Chondrocyte (in vitro differentiated cells): ENCODE measurements at regions not wholly inside any gene's neighbourhood (a gene's known extent, or its start where the extent isn't known, plus 50 kb on each side); places are given as distances from the start of the nearest gene placed in this dataset.

Experiments
- DNase-seq: peaks from one replicate; pipeline ENCODE4 v3.0.0; 2021; ENCODE audit warnings: mixed read lengths, low spot score
- H3K27ac Mint-ChIP-seq: one replicate; pipeline ENCODE4 v1.8.0; 2021; ENCODE audit warnings: mild to moderate bottlenecking, moderate library complexity, mixed read lengths; ENCODE audit not compliant: unreplicated experiment
- H3K27me3 Mint-ChIP-seq: 2 replicates; pipeline ENCODE4 v1.8.0; 2021; ENCODE audit warnings: low read depth, mixed read lengths
- H3K36me3 Mint-ChIP-seq: 2 replicates; pipeline ENCODE4 v1.8.0; 2021; ENCODE audit warnings: low read depth, mixed read lengths
- H3K4me1 Mint-ChIP-seq: 2 replicates; pipeline ENCODE4 v1.8.0; 2021; ENCODE audit warnings: low read depth, mild to moderate bottlenecking, mixed read lengths
- H3K4me3 Mint-ChIP-seq: one replicate; pipeline ENCODE4 v1.8.0; 2021; ENCODE audit warnings: mild to moderate bottlenecking, moderate library complexity, mixed read lengths; ENCODE audit not compliant: unreplicated experiment
- H3K9me3 Mint-ChIP-seq: 2 replicates; pipeline ENCODE4 v1.8.0; 2021; ENCODE audit warnings: low read depth, mixed read lengths
- TF ChIP-seq, protein P1 (sequence below): fragments of 200-600 bp; sonication (generic); IDR thresholded peaks from 2 replicates; pipeline ENCODE4 v1.5.0; 2021; ENCODE audit warnings: antibody characterized with exemption, mild to moderate bottlenecking, moderate library complexity

DNA sequence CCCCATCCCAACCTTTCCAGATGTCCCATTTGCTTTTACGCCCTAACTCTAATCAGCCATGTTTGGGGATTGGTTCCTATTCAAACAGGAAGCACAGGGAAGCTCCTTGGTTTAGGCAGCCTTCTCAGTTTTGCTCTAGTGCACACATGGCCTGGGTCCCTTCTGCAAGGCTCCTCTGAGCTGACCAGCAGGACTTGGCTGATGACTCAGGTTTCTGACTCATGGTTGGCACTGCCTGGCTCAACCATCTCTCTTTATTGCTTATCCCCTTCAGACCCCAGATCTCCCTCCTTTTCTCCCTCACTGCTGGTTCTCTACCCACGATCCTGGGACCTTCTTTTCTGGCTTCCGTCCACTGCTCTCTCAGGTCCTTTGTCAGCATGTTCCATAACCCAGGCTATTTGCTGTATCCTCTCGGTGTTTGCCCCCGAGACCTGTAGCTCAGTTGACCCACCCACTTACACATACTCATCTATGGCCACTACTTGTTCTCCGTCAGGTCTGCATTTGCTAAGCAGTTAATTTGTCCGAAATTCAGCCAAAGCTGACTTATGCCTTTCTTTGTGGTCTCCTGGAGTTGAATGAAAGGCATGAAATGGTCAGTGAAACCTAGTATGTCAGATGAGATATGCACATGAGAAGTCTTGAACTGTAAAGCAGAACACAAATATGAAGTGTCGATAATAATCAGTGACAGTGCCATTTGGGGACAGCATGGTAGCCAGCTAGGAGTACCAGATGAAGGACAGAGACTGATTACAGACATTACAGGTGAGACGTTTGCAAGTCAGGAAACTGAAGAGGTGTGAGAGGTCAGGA is 323.5 kb upstream of the ROPN1 start:
- TF ChIP-seq, protein P1, sequence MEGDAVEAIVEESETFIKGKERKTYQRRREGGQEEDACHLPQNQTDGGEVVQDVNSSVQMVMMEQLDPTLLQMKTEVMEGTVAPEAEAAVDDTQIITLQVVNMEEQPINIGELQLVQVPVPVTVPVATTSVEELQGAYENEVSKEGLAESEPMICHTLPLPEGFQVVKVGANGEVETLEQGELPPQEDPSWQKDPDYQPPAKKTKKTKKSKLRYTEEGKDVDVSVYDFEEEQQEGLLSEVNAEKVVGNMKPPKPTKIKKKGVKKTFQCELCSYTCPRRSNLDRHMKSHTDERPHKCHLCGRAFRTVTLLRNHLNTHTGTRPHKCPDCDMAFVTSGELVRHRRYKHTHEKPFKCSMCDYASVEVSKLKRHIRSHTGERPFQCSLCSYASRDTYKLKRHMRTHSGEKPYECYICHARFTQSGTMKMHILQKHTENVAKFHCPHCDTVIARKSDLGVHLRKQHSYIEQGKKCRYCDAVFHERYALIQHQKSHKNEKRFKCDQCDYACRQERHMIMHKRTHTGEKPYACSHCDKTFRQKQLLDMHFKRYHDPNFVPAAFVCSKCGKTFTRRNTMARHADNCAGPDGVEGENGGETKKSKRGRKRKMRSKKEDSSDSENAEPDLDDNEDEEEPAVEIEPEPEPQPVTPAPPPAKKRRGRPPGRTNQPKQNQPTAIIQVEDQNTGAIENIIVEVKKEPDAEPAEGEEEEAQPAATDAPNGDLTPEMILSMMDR: no peak
- peaks cover 8% of the 10 kb centered on the region for H3K4me1 Mint-ChIP-seq
- no peaks in the 10 kb centered on the region for H3K36me3 Mint-ChIP-seq
- H3K27ac Mint-ChIP-seq: no peak overlapping the region
- no peaks in the 10 kb centered on the region for H3K9me3 Mint-ChIP-seq
- H3K4me3 Mint-ChIP-seq: no peak overlapping the region
- H3K27me3 Mint-ChIP-seq: no peaks in the 10 kb centered on the region
- DNase-seq: no peak

DNA sequence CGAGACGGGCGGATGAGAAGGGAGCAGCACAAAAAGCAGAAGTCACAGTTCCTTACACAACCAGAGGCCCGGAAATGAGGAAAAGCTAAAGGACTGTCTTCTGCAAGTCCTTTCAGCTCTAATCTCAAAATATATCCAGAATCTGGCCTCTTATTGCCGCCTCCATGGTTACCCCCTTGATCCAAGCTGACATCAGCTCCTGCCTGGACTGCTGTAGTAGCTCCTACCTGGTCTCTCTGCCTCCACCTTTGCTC is 324.0 kb upstream of the ROPN1 start:
- no peak for DNase-seq
- Mint-ChIP-seq H3K27ac (no peak overlapping the region), H3K27me3 (no peaks in the 10 kb centered on the region), H3K36me3 (no peaks in the 10 kb centered on the region), H3K9me3 (no peaks in the 10 kb centered on the region), H3K4me3 (no peak overlapping the region), H3K4me1 (peaks cover 8% of the 10 kb centered on the region)
- TF ChIP-seq, protein P1: no peak

DNA sequence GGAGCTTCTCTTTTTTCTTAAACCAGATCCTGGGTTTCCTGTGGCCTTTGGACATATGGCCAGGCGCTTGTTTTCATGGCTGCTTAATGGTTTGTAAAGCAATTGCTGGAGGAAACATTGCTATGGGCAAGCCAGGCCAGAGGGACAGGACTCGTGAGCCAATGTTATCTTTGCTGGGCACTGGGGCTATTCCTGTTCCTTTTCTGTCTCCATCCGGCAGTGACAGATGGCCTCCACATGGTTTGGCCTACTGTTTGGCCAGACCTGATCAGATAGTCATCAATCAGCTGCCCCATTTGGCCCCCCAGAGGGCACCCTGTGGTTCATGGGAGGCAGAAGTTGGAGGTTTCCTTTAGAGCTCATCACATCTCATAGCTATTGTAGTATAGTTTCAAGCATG is 326.1 kb upstream of the ROPN1 start:
- no peak overlapping the region for H3K4me3 Mint-ChIP-seq
- H3K27ac Mint-ChIP-seq: no peak overlapping the region
- no peak for DNase-seq
- no peaks in the 10 kb centered on the region for H3K9me3 Mint-ChIP-seq
- H3K36me3 Mint-ChIP-seq: no peaks in the 10 kb centered on the region
- TF ChIP-seq, protein P1: no peak
- peaks cover 8% of the 10 kb centered on the region for H3K4me1 Mint-ChIP-seq
- no peaks in the 10 kb centered on the region for H3K27me3 Mint-ChIP-seq

DNA sequence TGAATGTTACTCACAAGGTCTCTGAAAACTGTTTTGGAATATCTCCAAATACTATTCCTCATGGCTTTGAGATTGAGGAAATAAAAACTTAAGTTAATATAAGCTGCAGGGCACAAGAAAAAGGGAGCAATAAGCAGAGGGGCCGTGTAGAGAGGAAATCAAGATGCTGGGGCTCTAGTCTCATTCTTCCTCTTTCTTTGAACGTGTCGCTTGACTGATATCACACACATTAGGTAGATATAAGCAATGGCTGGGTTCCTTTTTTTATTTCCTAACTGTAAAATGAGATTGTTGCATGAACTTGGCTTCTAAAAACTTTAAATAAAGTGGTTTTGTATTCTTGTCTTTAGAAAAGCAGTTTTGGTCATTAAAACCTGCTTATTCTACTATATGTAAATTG is 326.7 kb upstream of the ROPN1 start:
- Mint-ChIP-seq H3K9me3 (no peaks in the 10 kb centered on the region), H3K27ac (no peak overlapping the region), H3K4me1 (peaks cover 8% of the 10 kb centered on the region), H3K27me3 (no peaks in the 10 kb centered on the region), H3K36me3 (no peaks in the 10 kb centered on the region), H3K4me3 (no peak overlapping the region)
- DNase-seq: no peak
- TF ChIP-seq, protein P1: no peak

DNA sequence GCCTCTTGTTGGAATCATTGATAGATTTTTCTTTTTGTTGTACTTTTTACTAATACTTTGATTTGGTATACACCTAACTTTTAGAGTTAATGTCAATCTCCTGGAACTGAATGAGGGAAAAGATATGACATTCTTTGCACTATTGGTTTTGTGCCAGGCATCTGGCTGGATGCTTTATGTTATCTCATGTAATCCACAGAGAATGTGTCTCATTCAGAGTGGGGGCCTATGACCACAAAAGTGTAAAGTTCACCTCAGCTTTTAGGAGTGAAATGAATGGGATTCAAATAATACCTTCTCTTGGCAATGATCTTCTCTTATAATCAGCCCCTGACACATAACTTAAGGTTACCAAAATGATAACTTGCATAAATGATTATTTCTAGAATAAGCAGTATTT is 329.1 kb upstream of the ROPN1 start:
- H3K27me3 Mint-ChIP-seq: no peaks in the 10 kb centered on the region
- no peaks in the 10 kb centered on the region for H3K9me3 Mint-ChIP-seq
- no peaks in the 10 kb centered on the region for H3K4me1 Mint-ChIP-seq
- H3K27ac Mint-ChIP-seq: no peak overlapping the region
- no peak for DNase-seq
- H3K36me3 Mint-ChIP-seq: peaks cover 2% of the 10 kb centered on the region
- no peak overlapping the region for H3K4me3 Mint-ChIP-seq
- TF ChIP-seq, protein P1: no peak
